HCT116 (cell line): ENCODE measurements at regions not wholly inside any gene's neighbourhood (a gene's known extent, or its start where the extent isn't known, plus 50 kb on each side); places are given as distances from the start of the nearest gene placed in this dataset.

Source experiments
- ATAC-seq: fragments of 200-7000 bp; cut with Tn5 transposase; 2 replicates; pipeline ENCODE4 v1.9.1; 2020; ENCODE audit warnings: mild to moderate bottlenecking, moderate library complexity
- BruUV-seq: library from RNA; stranded (reverse); fragments of 400-500 nt; replicated peaks from 2 replicates; lab custom pipeline; 2021; lab: Mats Ljungman, UMichigan
- CTCF ChIA-PET: fragments of 300-600 bp; sonication (Branson Sonifier 250); formaldehyde crosslinking; loops from one replicate; lab custom pipeline; 2021; ENCODE audit warnings: antibody characterized with exemption; lab: Charles Lee
- POLR2A ChIA-PET: fragments of 300-600, 350-600 bp; sonication (Branson Sonifier 250); formaldehyde crosslinking; loops from one replicate; lab custom pipeline; 2021; ENCODE audit warnings: antibody characterized with exemption; lab: Charles Lee
- RAD21 ChIA-PET, 2 experiments: fragments of 300-600 bp; sonication (Branson Sonifier 250); formaldehyde crosslinking; loops; one replicate each; lab custom pipeline; 2023; ENCODE audit warnings: low total read pairs in 2 of 2; ENCODE audit not compliant: uncharacterized antibody in 2 of 2, unreplicated experiment in 2 of 2, low non-redundant PET in 1 of 2; lab: Charles Lee
- DNase-seq: peaks from one replicate; pipeline ENCODE4 v3.0.0-alpha.2; 2010; ENCODE audit warnings: low read depth, low spot score
- H2AFZ ChIP-seq: fragments of 200-600 bp; shearing (Covaris generic), sonication (generic); 2 replicates; pipeline ENCODE4 v1.6.1; 2017; ENCODE audit warnings: low read depth, mixed run types, mixed read lengths, antibody characterized with exemption, low read length; ENCODE audit not compliant: poor library complexity, severe bottlenecking
- H3K27ac ChIP-seq: 2 replicates; pipeline ENCODE4 v1.5.1; 2012; ENCODE audit warnings: low read depth, low read length
- H3K27me3 ChIP-seq: fragments of 200-600 bp; sonication (generic); 2 replicates; pipeline ENCODE4 v1.6.1; 2016; ENCODE audit warnings: mixed run types, low read length, mixed read lengths; ENCODE audit not compliant: insufficient read depth
- H3K36me3 ChIP-seq, 2 experiments: fragments of 200-500 bp in 1 of 2; fragments of 200-600 bp in 1 of 2; sonication (Bioruptor generic) in 1 of 2; sonication (generic) in 1 of 2; 2 replicates each; pipeline versions ENCODE4 v1.5.1 to v1.6.1; 2014 to 2016; ENCODE audit warnings: low read length in 2 of 2, inconsistent platforms in 1 of 2, mixed read lengths in 1 of 2, mixed run types in 1 of 2; ENCODE audit not compliant: insufficient read depth in 2 of 2, control insufficient read depth in 1 of 2
- H3K4me1 ChIP-seq, 2 experiments: fragments of 200-600 bp in 1 of 2; sonication (generic) in 1 of 2; 2 replicates each; pipeline versions ENCODE4 v1.5.1 to v1.6.1; 2012 to 2017; ENCODE audit warnings: low read length in 2 of 2, inconsistent platforms in 1 of 2, mild to moderate bottlenecking in 1 of 2, mixed read lengths in 1 of 2, mixed run types in 1 of 2, moderate library complexity in 1 of 2; ENCODE audit not compliant: insufficient read depth in 2 of 2, control insufficient read depth in 1 of 2
- H3K4me2 ChIP-seq: fragments of 200-600 bp; sonication (generic); 2 replicates; pipeline ENCODE4 v1.6.1; 2017; ENCODE audit warnings: mixed run types, low read length, mixed read lengths
- H3K4me3 ChIP-seq, 2 experiments: fragments of 200-600 bp in 1 of 2; sonication (generic) in 1 of 2; replicated peaks in 1 of 2; 2 replicates each; pipeline ENCODE4 v1.5.1; 2011 to 2016; ENCODE audit warnings: low read length in 2 of 2, control low read depth in 1 of 2, low read depth in 1 of 2, mild to moderate bottlenecking in 1 of 2, mixed read lengths in 1 of 2, mixed run types in 1 of 2
- H3K79me2 ChIP-seq: fragments of 200-600 bp; sonication (generic); 2 replicates; pipeline ENCODE4 v1.6.1; 2017; ENCODE audit warnings: mild to moderate bottlenecking, mixed run types, low read length, moderate library complexity, mixed read lengths; ENCODE audit not compliant: insufficient read depth
- H3K9ac ChIP-seq: fragments of 200-600 bp; sonication (generic); 2 replicates; pipeline ENCODE4 v1.6.1; 2016; ENCODE audit warnings: low read length, mixed read lengths
- H3K9me2 ChIP-seq: fragments of 200-600 bp; sonication (generic), shearing (Covaris generic); 2 replicates; pipeline ENCODE4 v1.6.1; 2017; ENCODE audit warnings: mixed run types, mild to moderate bottlenecking, moderate library complexity; ENCODE audit not compliant: insufficient read depth
- H3K9me3 ChIP-seq, 2 experiments: fragments of 200-500 bp in 1 of 2; fragments of 200-600 bp in 1 of 2; sonication (Bioruptor generic) in 1 of 2; sonication (generic) in 1 of 2; 2 replicates each; pipeline ENCODE4 v1.6.1; 2014 to 2017; ENCODE audit warnings: low read length in 2 of 2, mixed read lengths in 2 of 2, inconsistent platforms in 1 of 2, low read depth in 1 of 2, mild to moderate bottlenecking in 1 of 2, mixed run types in 1 of 2, moderate library complexity in 1 of 2; ENCODE audit not compliant: control insufficient read depth in 1 of 2, insufficient read depth in 1 of 2
- H4K20me1 ChIP-seq: fragments of 200-600 bp; sonication (generic), shearing (Covaris generic); 2 replicates; pipeline ENCODE4 v1.6.1; 2017; ENCODE audit warnings: mixed run types, mild to moderate bottlenecking, moderate library complexity; ENCODE audit not compliant: insufficient read depth
- CBX3 ChIP-seq: IDR thresholded peaks from 2 replicates; pipeline ENCODE4 v1.6.1; 2012; ENCODE audit warnings: low read depth
- CTCF ChIP-seq, 3 experiments: fragments of 200-600 bp in 1 of 3; sonication (generic) in 1 of 3; IDR thresholded peaks in 2 of 3; conservative IDR thresholded peaks in 1 of 3; 2 replicates each; pipeline ENCODE4 v1.5.1; 2012 to 2017; ENCODE audit warnings: low read depth in 2 of 3, low read length in 2 of 3, antibody characterized with exemption in 1 of 3, borderline replicate concordance in 1 of 3, control low read depth in 1 of 3, mild to moderate bottlenecking in 1 of 3, mixed read lengths in 1 of 3, mixed run types in 1 of 3, moderate library complexity in 1 of 3; ENCODE audit not compliant: insufficient read depth in 1 of 3
- EGR1 ChIP-seq: IDR thresholded peaks from 2 replicates; pipeline ENCODE4 v1.6.1; 2012; ENCODE audit warnings: low read depth
- EZH2phosphoT487 ChIP-seq: fragments of 200-600 bp; IDR thresholded peaks from 2 replicates; pipeline ENCODE4 v1.6.1; 2018; ENCODE audit warnings: antibody characterized with exemption, borderline replicate concordance
- FOSL1 ChIP-seq: IDR thresholded peaks from 2 replicates; pipeline ENCODE4 v1.6.1; 2012; ENCODE audit warnings: low read depth
- MAX ChIP-seq: IDR thresholded peaks from 2 replicates; pipeline ENCODE4 v1.6.1; 2012
- POLR2A ChIP-seq: IDR thresholded peaks from 2 replicates; pipeline ENCODE4 v1.7.0; 2011; ENCODE audit warnings: borderline replicate concordance; ENCODE audit not compliant: insufficient read depth, insufficient read length; ENCODE audit errors: extremely low read depth
- RAD21 ChIP-seq: IDR thresholded peaks from 2 replicates; pipeline ENCODE4 v1.6.1; 2012; ENCODE audit warnings: low read depth, mild to moderate bottlenecking
- SP1 ChIP-seq: IDR thresholded peaks from 2 replicates; pipeline ENCODE4 v1.6.1; 2012; ENCODE audit warnings: low read depth
- SRF ChIP-seq: IDR thresholded peaks from 2 replicates; pipeline ENCODE4 v1.6.1; 2012; ENCODE audit warnings: low read depth
- ZNF274 ChIP-seq: fragments of 200-500 bp; sonication (Bioruptor generic); IDR thresholded peaks from 2 replicates; pipeline ENCODE4 v1.6.1; 2014; ENCODE audit warnings: mild to moderate bottlenecking, low read depth, low read length, inconsistent platforms
- intact Hi-C: fragments of 100-400 bp; cut with micrococcal nuclease; formaldehyde crosslinking; loops from 2 replicates; pipeline ENCODE4 v1.10.0; 2022
- TF ChIP-seq, protein P1 (sequence below): IDR thresholded peaks from 2 replicates; pipeline ENCODE4 v1.6.1; 2011; ENCODE audit warnings: mild to moderate bottlenecking, low read length, moderate library complexity; ENCODE audit not compliant: insufficient replicate concordance; ENCODE audit errors: extremely low read depth

GRCh38 chr18:40608226-40608625 is 1346.8 kb upstream of the PIK3C3 start:
- Histone ChIP-seq H4K20me1 (no peaks in the 10 kb centered on the region), H3K4me1 (no peaks in the 10 kb centered on the region), H3K4me3 (no peak overlapping the region), H3K9ac (no peak overlapping the region), H3K4me2 (no peak overlapping the region), H3K36me3 (no peaks in the 10 kb centered on the region), H3K9me3 (peaks cover 4 to 9% of the 10 kb centered on the region in 2 experiments; a peak in 3 of 4 replicates), H3K79me2 (no peaks in the 10 kb centered on the region), H3K9me2 (no peaks in the 10 kb centered on the region), H2AFZ (no peak overlapping the region), H3K27ac (no peak overlapping the region), H3K27me3 (no peaks in the 10 kb centered on the region)
- BruUV-seq: no TSS peak
- ChIA-PET RAD21 (no interaction called here), CTCF (no interaction called here), POLR2A (no interaction called here)
- ATAC-seq: no peak
- DNase-seq: no peak
- no peak for TF ChIP-seq CTCF (IDR thresholded peaks at IDR 0.05 in 2 of 3, conservative IDR thresholded peaks at IDR 0.05 in 1 of 3; ENCODE audit: borderline replicate concordance in 1 of 3, insufficient read depth in 1 of 3, low read depth in 2 of 3, low read length in 2 of 3)
- TF ChIP-seq, protein P1, sequence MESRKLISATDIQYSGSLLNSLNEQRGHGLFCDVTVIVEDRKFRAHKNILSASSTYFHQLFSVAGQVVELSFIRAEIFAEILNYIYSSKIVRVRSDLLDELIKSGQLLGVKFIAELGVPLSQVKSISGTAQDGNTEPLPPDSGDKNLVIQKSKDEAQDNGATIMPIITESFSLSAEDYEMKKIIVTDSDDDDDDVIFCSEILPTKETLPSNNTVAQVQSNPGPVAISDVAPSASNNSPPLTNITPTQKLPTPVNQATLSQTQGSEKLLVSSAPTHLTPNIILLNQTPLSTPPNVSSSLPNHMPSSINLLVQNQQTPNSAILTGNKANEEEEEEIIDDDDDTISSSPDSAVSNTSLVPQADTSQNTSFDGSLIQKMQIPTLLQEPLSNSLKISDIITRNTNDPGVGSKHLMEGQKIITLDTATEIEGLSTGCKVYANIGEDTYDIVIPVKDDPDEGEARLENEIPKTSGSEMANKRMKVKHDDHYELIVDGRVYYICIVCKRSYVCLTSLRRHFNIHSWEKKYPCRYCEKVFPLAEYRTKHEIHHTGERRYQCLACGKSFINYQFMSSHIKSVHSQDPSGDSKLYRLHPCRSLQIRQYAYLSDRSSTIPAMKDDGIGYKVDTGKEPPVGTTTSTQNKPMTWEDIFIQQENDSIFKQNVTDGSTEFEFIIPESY: no peak
- intact Hi-C loops: no loop called here

DNA sequence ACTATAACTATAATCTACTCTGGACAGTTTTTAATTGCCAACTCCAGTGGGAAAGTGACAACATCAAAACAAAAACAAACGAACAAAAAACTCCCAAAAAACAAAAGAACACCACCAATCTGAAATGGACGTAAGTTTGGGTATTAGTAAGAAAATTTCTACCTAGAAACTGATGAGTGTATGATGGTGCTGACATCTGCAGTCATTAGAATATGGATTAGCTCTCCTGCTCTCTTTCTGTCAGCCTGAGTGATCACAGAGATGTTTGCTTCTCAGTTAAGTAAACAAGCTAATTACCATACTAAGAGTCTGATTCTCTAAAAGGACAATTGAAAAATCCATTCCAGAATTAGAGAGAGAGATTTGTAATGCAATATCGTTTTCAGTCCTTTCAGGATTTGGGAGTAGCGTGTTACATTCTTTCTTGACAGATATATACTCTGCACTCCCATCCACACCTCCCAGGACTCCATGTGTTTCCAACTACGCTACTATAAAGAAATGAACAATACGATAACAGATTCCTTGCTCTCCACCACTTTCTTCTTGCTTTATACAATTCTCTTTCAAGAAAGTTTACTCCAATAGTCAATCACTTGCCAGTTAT is 1347.4 kb upstream of the PIK3C3 start:
- Histone ChIP-seq H3K4me2 (no peak overlapping the region), H3K9ac (no peak overlapping the region), H3K9me2 (no peaks in the 10 kb centered on the region), H3K4me1 (no peaks in the 10 kb centered on the region), H2AFZ (no peak overlapping the region), H3K27me3 (no peaks in the 10 kb centered on the region), H3K79me2 (no peaks in the 10 kb centered on the region), H3K9me3 (peaks cover 7 to 9% of the 10 kb centered on the region in 2 experiments; a peak in 3 of 4 replicates), H3K36me3 (no peaks in the 10 kb centered on the region), H4K20me1 (no peaks in the 10 kb centered on the region), H3K4me3 (no peak overlapping the region), H3K27ac (no peak overlapping the region)
- DNase-seq (no peak), ATAC-seq (no peak)
- CTCF ChIA-PET: no interaction called here
- TF ChIP-seq POLR2A (no peak), RAD21 (no peak), ZNF274 (no peak), CBX3 (no peak), CTCF (IDR thresholded peaks at IDR 0.05 in 2 of 3, conservative IDR thresholded peaks at IDR 0.05 in 1 of 3; ENCODE audit: borderline replicate concordance in 1 of 3, insufficient read depth in 1 of 3, low read depth in 2 of 3, low read length in 2 of 3) (no peak), EZH2phosphoT487 (no peak), SRF (no peak), FOSL1 (no peak), SP1 (no peak), EGR1 (no peak), MAX (no peak)
- BruUV-seq: no TSS peak
- POLR2A ChIA-PET: no interaction called here
- intact Hi-C loops: no loop called here
- RAD21 ChIA-PET: no interaction called here
